OCI-LY1 (cell line): ENCODE measurements at regions not wholly inside any gene's neighbourhood (a gene's known extent, or its start where the extent isn't known, plus 50 kb on each side); places are given as distances from the start of the nearest gene placed in this dataset.

Experiments
- H2AFZ ChIP-seq: fragments of 200-600 bp; sonication (generic), shearing (Covaris generic); 2 replicates; pipeline ENCODE4 v1.6.0; 2014; ENCODE audit warnings: antibody characterized with exemption, mild to moderate bottlenecking, low read length
- H3F3A ChIP-seq: fragments of 200-600 bp; sonication (generic), shearing (Covaris generic); 2 replicates; pipeline ENCODE4 v1.6.0; 2014; ENCODE audit warnings: mild to moderate bottlenecking, antibody characterized with exemption, low read length, moderate library complexity; ENCODE audit not compliant: insufficient read depth
- H3K27ac ChIP-seq: fragments of 200-600 bp; sonication (generic); 2 replicates; pipeline ENCODE4 v1.5.1; 2014; ENCODE audit warnings: low read length, mixed run types, mild to moderate bottlenecking, low read depth; ENCODE audit not compliant: poor library complexity, severe bottlenecking
- H3K27me3 ChIP-seq: fragments of 200-600 bp; sonication (generic); 2 replicates; pipeline ENCODE4 v1.6.0; 2014; ENCODE audit warnings: antibody characterized with exemption, mild to moderate bottlenecking, low read length, moderate library complexity; ENCODE audit not compliant: insufficient read depth
- H3K36me3 ChIP-seq: fragments of 200-600 bp; sonication (generic); 2 replicates; pipeline ENCODE4 v1.6.1; 2014; ENCODE audit warnings: mild to moderate bottlenecking, antibody characterized with exemption, low read length, moderate library complexity, mixed read lengths; ENCODE audit not compliant: insufficient read depth
- H3K4me1 ChIP-seq: fragments of 200-600 bp; sonication (generic); 2 replicates; pipeline ENCODE4 v1.5.1; 2014; ENCODE audit warnings: mild to moderate bottlenecking, low read length, moderate library complexity; ENCODE audit not compliant: insufficient read depth, severe bottlenecking
- H3K4me2 ChIP-seq: fragments of 200-600 bp; sonication (generic), shearing (Covaris generic); 2 replicates; pipeline ENCODE4 v1.6.1; 2014; ENCODE audit warnings: low read length
- H3K4me3 ChIP-seq: fragments of 200-600 bp; sonication (generic); 2 replicates; pipeline ENCODE4 v1.5.1; 2014; ENCODE audit warnings: low read length, low read depth, mild to moderate bottlenecking, mixed read lengths; ENCODE audit not compliant: poor library complexity, severe bottlenecking
- H3K79me2 ChIP-seq: fragments of 200-600 bp; shearing (Covaris generic); 2 replicates; pipeline ENCODE4 v1.6.1; 2016; ENCODE audit warnings: mixed run types, low read length, mixed read lengths; ENCODE audit not compliant: insufficient read depth
- H3K9ac ChIP-seq: fragments of 200-600 bp; sonication (generic), shearing (Covaris generic); 2 replicates; pipeline ENCODE4 v1.6.1; 2014; ENCODE audit warnings: mild to moderate bottlenecking, low read length, mixed read lengths
- H3K9me2 ChIP-seq: fragments of 200-600 bp; sonication (generic), shearing (Covaris generic); 2 replicates; pipeline ENCODE4 v1.6.1; 2014; ENCODE audit warnings: low read depth, mild to moderate bottlenecking, low read length, mixed read lengths
- H3K9me3 ChIP-seq: fragments of 200-600 bp; shearing (Covaris generic); 2 replicates; pipeline ENCODE4 v1.6.1; 2014; ENCODE audit warnings: low read length, mixed read lengths
- H4K20me1 ChIP-seq: fragments of 200-600 bp; sonication (generic), shearing (Covaris generic); 2 replicates; pipeline ENCODE4 v1.6.0; 2016; ENCODE audit warnings: mild to moderate bottlenecking, low read length; ENCODE audit not compliant: insufficient read depth
- EZH2 ChIP-seq: fragments of 200-600 bp; sonication (generic), shearing (Covaris generic); IDR thresholded peaks from 2 replicates; pipeline ENCODE4 v1.8.0; 2017; ENCODE audit warnings: borderline replicate concordance, mixed run types, mild to moderate bottlenecking, antibody characterized with exemption, low read length, moderate library complexity, mixed read lengths
- TF ChIP-seq, protein P1 (sequence below): fragments of 200-600 bp; sonication (generic), shearing (Covaris generic); IDR thresholded peaks from 2 replicates; pipeline ENCODE4 v1.5.1; 2017; ENCODE audit warnings: mild to moderate bottlenecking, antibody characterized with exemption, low read length, moderate library complexity, mixed read lengths

DNA sequence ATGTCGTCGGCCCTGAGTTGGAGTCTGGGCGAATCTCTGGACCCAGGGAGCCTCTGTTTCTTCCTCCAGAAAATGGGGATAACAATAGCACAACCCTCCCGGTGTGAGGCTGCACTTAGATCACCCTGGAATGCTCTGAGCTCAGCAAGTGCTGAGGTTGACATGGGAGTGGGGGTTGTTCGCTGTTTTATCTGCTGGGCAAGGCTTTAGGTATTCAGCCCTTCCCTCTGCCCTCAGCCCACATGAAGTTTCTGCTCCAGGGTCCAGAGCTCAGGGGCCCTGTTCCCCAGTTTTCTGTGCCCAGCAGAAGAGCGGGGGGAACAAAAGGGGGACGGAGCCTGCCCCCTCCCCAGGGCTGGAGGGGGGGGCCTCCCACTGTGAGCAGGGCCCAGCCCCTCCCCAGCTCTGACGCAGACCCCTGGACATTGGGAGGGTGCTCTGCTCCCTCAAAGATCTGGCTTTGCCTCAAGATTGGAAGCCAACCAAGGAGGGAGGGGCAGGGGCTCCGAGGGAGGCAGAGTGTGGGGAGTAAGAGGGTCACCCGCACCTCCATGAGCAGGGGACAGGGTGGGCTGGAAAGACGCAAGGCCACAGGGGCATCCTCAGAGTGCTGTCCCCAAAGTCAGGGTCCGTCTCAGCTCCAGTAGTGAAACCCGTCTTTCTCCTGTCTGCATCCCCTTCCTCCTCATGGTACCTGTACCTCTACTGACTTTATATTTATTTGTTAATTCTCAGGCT, 215.6 kb downstream of the C9orf50 start:
- Histone ChIP-seq H3K4me3 (no peak overlapping the region), H3K9ac (no peak overlapping the region), H3K79me2 (no peaks in the 10 kb centered on the region), H3K9me2 (no peaks in the 10 kb centered on the region), H3K9me3 (no peaks in the 10 kb centered on the region), H3K27ac (no peak overlapping the region), H3K4me2 (no peak overlapping the region), H2AFZ (no peak overlapping the region), H3K36me3 (no peaks in the 10 kb centered on the region), H4K20me1 (no peaks in the 10 kb centered on the region), H3F3A (no peaks in the 10 kb centered on the region), H3K4me1 (peaks cover 7% of the 10 kb centered on the region), H3K27me3 (no peaks in the 10 kb centered on the region; the same call in 1 of the 2 replicates)
- TF ChIP-seq EZH2 = no peak
- TF ChIP-seq, protein P1, sequence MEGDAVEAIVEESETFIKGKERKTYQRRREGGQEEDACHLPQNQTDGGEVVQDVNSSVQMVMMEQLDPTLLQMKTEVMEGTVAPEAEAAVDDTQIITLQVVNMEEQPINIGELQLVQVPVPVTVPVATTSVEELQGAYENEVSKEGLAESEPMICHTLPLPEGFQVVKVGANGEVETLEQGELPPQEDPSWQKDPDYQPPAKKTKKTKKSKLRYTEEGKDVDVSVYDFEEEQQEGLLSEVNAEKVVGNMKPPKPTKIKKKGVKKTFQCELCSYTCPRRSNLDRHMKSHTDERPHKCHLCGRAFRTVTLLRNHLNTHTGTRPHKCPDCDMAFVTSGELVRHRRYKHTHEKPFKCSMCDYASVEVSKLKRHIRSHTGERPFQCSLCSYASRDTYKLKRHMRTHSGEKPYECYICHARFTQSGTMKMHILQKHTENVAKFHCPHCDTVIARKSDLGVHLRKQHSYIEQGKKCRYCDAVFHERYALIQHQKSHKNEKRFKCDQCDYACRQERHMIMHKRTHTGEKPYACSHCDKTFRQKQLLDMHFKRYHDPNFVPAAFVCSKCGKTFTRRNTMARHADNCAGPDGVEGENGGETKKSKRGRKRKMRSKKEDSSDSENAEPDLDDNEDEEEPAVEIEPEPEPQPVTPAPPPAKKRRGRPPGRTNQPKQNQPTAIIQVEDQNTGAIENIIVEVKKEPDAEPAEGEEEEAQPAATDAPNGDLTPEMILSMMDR = no peak

- H3K9ac ChIP-seq = no peak overlapping the region
- H3K36me3 ChIP-seq = no peaks in the 10 kb centered on the region
- H3F3A ChIP-seq = no peaks in the 10 kb centered on the region
- peaks cover 7% of the 10 kb centered on the region for H3K4me1 ChIP-seq
- no peak overlapping the region for H2AFZ ChIP-seq
- H3K9me3 ChIP-seq = no peaks in the 10 kb centered on the region
- H3K4me3 ChIP-seq = no peak overlapping the region
- no peaks in the 10 kb centered on the region for H4K20me1 ChIP-seq
- H3K27ac ChIP-seq = no peak overlapping the region
- H3K4me2 ChIP-seq = no peak overlapping the region
- no peaks in the 10 kb centered on the region; the same call in 1 of the 2 replicates for H3K27me3 ChIP-seq
- H3K79me2 ChIP-seq = no peaks in the 10 kb centered on the region
- H3K9me2 ChIP-seq = no peaks in the 10 kb centered on the region
- TF ChIP-seq, protein P1 = no peak
- TF ChIP-seq EZH2 = no peak
These were observed 216.3 kb downstream of the C9orf50 start for GRCh38 chr9:129404621-129405020.

DNA sequence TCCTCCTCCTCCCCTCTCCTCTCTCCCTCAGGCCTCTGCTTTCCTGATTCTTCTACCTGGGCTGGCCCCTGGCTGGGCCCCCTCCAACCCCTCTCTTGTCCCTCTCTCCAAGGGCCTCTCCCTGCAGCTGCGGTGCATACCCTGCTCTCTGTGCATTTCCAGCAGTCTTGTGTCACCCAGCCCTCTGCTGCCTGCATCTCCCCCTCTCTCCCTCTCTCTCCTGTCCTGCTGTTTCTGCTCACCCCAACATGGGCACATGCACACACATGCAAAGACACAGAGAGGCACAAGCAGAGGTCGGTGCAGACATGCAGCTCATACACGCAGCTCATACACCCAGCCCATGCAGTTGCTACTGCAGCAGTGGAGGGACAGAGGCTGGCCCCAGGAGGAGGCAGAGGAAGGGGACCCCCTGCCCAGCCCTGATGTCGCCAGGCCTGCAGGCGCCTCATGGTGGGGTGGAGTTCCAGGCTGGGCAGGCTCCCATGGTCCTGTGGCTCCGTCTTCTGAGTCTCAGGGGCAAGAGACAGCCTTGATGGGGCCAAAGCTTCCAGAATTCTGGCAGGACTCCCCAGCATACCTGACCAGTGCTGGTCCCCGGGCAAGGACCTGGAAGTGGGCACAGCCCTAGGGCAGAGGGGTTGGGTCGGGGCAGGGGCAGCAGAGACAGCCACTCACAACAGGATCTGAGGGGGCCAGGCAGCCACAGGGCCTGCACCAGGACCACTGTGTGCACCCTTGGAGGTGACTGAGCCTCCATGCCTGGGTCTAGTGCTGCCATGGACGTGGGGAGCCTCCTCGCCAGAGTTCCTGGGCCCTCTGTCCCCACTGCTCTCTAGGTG, 216.9 kb downstream of the C9orf50 start:
- Histone ChIP-seq H4K20me1 (no peaks in the 10 kb centered on the region), H3K27me3 (no peaks in the 10 kb centered on the region; the same call in 1 of the 2 replicates), H3K9me3 (no peaks in the 10 kb centered on the region), H3K9ac (no peak overlapping the region), H3K36me3 (no peaks in the 10 kb centered on the region), H3K79me2 (no peaks in the 10 kb centered on the region), H3F3A (no peaks in the 10 kb centered on the region), H3K4me2 (no peak overlapping the region), H3K9me2 (no peaks in the 10 kb centered on the region), H3K4me1 (peaks cover 7% of the 10 kb centered on the region), H3K27ac (no peak overlapping the region), H2AFZ (no peak overlapping the region), H3K4me3 (no peak overlapping the region)
- no peak for TF ChIP-seq EZH2
- TF ChIP-seq, protein P1 = no peak
